Upper lobe of left lung (tissue), 4 donors: ENCODE measurements at regions not wholly inside any gene's neighbourhood (a gene's known extent, or its start where the extent isn't known, plus 50 kb on each side); places are given as distances from the start of the nearest gene placed in this dataset.

Source experiments
- POLR2A ChIP-seq, 4 donors: fragments of 450-650 bp; IDR thresholded peaks; one replicate each; pipeline ENCODE4 v1.5.1; 2016 to 2017; ENCODE audit warnings: antibody characterized with exemption in 4 of 4, mild to moderate bottlenecking in 2 of 4
- POLR2AphosphoS5 ChIP-seq, 2 donors: sonication (generic); formaldehyde crosslinking; IDR thresholded peaks; one replicate each; pipeline ENCODE4 v1.5.1; 2017; ENCODE audit warnings: antibody characterized with exemption in 2 of 2
- TF ChIP-seq, protein P1 (sequence below), 6 experiments: fragments of 450-650 bp in 4 of 6; fragments of 200-600 bp in 2 of 6; sonication (generic) in 2 of 6; IDR thresholded peaks; one replicate each; pipeline ENCODE4 v1.5.1; 2016 to 2019; ENCODE audit warnings: antibody characterized with exemption in 6 of 6

DNA sequence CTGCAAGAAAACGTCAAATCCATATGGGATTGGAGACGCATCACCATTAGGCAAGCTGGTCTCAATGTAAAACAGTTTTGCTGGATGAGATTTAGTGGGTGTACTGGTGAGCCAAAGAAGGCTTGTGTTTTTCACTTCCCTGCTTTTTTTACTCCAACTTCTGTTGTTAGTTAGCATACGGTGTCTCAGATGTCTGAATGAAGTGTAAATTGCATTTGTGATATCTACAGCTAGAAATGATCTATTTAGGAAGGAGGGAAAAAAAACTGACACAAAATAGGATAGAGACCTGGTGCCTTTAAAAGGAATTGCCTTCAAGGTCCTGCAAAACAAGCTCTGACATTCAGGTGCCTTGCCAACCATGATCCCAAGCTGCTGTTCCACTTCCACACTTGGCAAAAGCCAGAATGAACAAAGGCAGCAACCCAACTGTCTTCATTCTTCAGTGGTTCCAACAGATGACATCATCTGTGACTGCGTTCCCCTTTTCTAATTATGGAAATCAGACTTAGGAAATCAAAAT, 104.2 kb upstream of the RAI14 start:
- TF ChIP-seq, protein P1, sequence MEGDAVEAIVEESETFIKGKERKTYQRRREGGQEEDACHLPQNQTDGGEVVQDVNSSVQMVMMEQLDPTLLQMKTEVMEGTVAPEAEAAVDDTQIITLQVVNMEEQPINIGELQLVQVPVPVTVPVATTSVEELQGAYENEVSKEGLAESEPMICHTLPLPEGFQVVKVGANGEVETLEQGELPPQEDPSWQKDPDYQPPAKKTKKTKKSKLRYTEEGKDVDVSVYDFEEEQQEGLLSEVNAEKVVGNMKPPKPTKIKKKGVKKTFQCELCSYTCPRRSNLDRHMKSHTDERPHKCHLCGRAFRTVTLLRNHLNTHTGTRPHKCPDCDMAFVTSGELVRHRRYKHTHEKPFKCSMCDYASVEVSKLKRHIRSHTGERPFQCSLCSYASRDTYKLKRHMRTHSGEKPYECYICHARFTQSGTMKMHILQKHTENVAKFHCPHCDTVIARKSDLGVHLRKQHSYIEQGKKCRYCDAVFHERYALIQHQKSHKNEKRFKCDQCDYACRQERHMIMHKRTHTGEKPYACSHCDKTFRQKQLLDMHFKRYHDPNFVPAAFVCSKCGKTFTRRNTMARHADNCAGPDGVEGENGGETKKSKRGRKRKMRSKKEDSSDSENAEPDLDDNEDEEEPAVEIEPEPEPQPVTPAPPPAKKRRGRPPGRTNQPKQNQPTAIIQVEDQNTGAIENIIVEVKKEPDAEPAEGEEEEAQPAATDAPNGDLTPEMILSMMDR (IDR thresholded peaks at IDR 0.05), result no peak
- no peak for TF ChIP-seq POLR2AphosphoS5 (IDR thresholded peaks at IDR 0.05)
- TF ChIP-seq POLR2A (IDR thresholded peaks at IDR 0.05), result no peak
